ENCODE measurements at regions not wholly inside any gene's neighbourhood (a gene's known extent, or its start where the extent isn't known, plus 50 kb on each side); places are given as distances from the start of the nearest gene placed in this dataset.
"Not testable (repeated sequence)": the region's sequence is repeated elsewhere in the genome, so short reads cannot be mapped to it uniquely, and the experiment has no call there.

DNA sequence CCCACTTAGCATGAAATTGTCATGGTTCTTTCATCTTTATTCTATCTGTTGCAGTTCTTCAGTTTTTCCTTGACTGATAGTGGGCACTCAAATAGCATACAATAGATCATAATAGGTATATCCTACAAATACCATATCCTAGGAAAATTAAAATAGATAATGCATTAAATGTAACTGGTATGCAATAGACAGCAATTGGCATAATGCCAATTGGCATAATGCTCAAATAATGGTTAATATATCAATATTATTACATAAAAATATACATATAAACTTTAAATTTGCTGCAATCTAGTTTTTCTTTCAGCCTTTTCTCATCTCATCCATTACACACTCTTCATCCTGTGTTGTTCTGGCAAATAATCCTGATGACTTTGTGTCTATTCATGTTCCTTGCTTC, 814.6 kb upstream of the TMPRSS15 start:
- no peaks in the 10 kb centered on the region for H3K36me3 ChIP-seq
- H3K27me3 ChIP-seq (replicated peaks in 1 of 7): no peaks in the 10 kb centered on the region
- no peak overlapping the region for H3K27ac ChIP-seq
- DNase-seq: no peak
- intact Hi-C loops (cut with DNase I; ENCODE audit: low total_unique reads): no loop called here
- peaks cover 0 to 3% (median 0%) of the 10 kb centered on the region in 8 donors for H3K9me3 ChIP-seq
- TF ChIP-seq, protein P1, sequence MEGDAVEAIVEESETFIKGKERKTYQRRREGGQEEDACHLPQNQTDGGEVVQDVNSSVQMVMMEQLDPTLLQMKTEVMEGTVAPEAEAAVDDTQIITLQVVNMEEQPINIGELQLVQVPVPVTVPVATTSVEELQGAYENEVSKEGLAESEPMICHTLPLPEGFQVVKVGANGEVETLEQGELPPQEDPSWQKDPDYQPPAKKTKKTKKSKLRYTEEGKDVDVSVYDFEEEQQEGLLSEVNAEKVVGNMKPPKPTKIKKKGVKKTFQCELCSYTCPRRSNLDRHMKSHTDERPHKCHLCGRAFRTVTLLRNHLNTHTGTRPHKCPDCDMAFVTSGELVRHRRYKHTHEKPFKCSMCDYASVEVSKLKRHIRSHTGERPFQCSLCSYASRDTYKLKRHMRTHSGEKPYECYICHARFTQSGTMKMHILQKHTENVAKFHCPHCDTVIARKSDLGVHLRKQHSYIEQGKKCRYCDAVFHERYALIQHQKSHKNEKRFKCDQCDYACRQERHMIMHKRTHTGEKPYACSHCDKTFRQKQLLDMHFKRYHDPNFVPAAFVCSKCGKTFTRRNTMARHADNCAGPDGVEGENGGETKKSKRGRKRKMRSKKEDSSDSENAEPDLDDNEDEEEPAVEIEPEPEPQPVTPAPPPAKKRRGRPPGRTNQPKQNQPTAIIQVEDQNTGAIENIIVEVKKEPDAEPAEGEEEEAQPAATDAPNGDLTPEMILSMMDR (IDR thresholded peaks at IDR 0.05 in 8 of 11, conservative IDR thresholded peaks at IDR 0.05 in 3 of 11): no peak
- TF ChIP-seq POLR2A (IDR thresholded peaks at IDR 0.05) (no peak), POLR2AphosphoS5 (IDR thresholded peaks at IDR 0.05) (no peak)
- no peaks in the 10 kb centered on the region for H3K4me1 ChIP-seq
- H3K4me3 ChIP-seq: no peak overlapping the region

DNA sequence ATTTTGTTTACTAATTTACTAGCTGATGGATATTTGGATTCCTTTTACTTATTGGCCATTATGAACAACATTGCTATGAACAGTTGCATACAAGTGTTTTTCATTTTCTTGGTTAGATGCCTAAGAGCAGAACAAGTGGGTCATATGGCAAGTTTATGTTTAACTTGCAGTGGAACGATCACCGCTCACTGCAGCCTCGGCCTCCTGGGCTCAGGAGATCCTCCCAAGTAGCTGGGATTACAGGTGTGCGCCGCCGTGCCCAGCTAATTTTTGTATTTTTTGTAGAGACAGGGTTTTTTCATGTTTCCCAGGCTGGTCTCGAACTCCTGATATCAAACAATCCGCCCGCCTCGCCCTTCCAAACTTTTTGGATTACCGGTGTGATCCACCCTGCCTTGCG, 820.5 kb upstream of the TMPRSS15 start:
- no peaks in the 10 kb centered on the region for H3K36me3 ChIP-seq
- no peak overlapping the region for H3K4me3 ChIP-seq
- H3K27ac ChIP-seq: no peak overlapping the region
- no peak for TF ChIP-seq POLR2AphosphoS5 (IDR thresholded peaks at IDR 0.05)
- TF ChIP-seq POLR2A (IDR thresholded peaks at IDR 0.05): no peak
- TF ChIP-seq, protein P1 (IDR thresholded peaks at IDR 0.05 in 8 of 11, conservative IDR thresholded peaks at IDR 0.05 in 3 of 11): no peak
- no peaks in the 10 kb centered on the region for H3K4me1 ChIP-seq
- 79 to 88% (median 86%) methylated on average over 12 of the region's 12 CpGs for WGBS, 5 donors
- H3K9me3 ChIP-seq: peaks cover 0 to 3% (median 0%) of the 10 kb centered on the region in 8 donors
- H3K27me3 ChIP-seq (replicated peaks in 1 of 7): no peaks in the 10 kb centered on the region
- intact Hi-C loops (cut with DNase I; ENCODE audit: low total_unique reads): no loop called here
- no peak for DNase-seq

DNA sequence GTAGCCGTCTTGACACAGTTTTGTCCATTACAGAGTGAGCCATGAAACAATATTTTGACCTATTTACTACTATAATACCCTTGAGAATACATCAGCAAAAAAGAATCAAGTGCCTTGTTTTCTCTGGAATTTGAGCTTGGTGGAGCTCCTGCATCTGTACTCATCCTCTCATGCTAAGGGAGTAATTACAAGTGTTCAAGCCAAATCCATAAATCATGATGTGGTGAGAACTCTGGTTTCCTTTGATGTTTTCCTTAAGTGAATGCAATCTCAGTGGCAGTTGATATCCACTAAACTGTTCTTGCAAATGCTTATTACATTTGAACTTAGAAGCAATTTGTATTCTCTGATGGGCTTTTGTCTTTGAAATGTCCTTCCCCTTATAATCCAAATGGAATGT, 824.6 kb upstream of the TMPRSS15 start:
- intact Hi-C loops (cut with DNase I; ENCODE audit: low total_unique reads): no loop called here
- TF ChIP-seq POLR2AphosphoS5 (IDR thresholded peaks at IDR 0.05) (no peak), POLR2A (IDR thresholded peaks at IDR 0.05) (no peak)
- TF ChIP-seq, protein P1 (IDR thresholded peaks at IDR 0.05 in 8 of 11, conservative IDR thresholded peaks at IDR 0.05 in 3 of 11): no peak
- H3K4me3 ChIP-seq: no peak overlapping the region
- no peak for DNase-seq
- 53 to 73% (median 67%) methylated on average over 1 of the region's 1 CpG for WGBS, 5 donors
- H3K27me3 ChIP-seq (replicated peaks in 1 of 7): no peaks in the 10 kb centered on the region
- no peak overlapping the region for H3K27ac ChIP-seq
- H3K4me1 ChIP-seq: no peaks in the 10 kb centered on the region
- no peaks in the 10 kb centered on the region for H3K9me3 ChIP-seq
- H3K36me3 ChIP-seq: no peaks in the 10 kb centered on the region

DNA sequence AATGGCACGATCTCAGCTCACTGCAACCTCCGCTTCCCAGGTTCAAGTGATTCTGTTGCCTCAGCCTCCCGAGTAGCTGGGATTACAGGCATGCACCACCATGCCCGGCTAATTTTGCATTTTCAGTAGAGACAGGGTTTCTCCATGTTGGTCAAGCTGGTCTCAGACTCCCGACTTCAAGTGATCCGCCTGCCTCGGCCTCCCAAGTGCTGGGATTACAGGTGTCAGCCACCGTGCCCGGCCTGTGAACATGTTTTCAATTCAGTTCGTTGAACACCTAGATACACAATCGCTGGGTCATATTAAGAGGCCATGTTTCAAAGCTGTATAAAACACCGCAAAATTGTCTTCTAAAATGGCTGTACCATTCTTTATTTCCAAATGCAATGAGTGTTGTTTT, 830.3 kb upstream of the TMPRSS15 start:
- H3K4me1 ChIP-seq; DNase-seq; H3K27ac ChIP-seq; H3K27me3 ChIP-seq (replicated peaks in 1 of 7); intact Hi-C loops (cut with DNase I; ENCODE audit: low total_unique reads); H3K4me3 ChIP-seq; H3K36me3 ChIP-seq: not testable (repeated sequence)
- H3K9me3 ChIP-seq: peaks cover 0 to 11% (median 0%) of the 10 kb centered on the region in 8 donors
- WGBS, 5 donors: 84 to 91% (median 86%) methylated on average over 12 of the region's 12 CpGs

DNA sequence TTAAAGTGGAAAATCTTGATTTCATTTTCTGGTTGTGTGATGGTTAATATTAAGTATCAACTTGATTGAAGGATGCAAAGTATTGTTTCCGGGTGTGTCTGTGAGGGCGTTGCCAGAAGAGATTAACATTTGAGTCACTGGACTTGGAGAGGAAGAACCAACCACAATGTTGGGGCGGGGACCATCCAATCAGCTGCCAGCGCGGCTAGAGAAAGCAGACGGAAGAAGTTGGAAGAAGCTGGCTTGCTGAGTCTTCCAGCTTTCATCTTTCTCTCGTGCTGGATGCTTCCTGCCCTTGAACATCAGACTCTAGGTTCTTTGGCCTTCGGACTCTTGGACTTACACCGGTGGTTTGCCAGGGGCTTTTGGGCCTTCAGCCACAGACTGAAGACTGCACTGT, 832.6 kb upstream of the TMPRSS15 start:
- intact Hi-C loops (cut with DNase I; ENCODE audit: low total_unique reads): no loop called here
- WGBS, 5 donors: 73 to 89% (median 83%) methylated on average over 9 of the region's 9 CpGs
- no peak overlapping the region for H3K27ac ChIP-seq
- TF ChIP-seq POLR2AphosphoS5 (IDR thresholded peaks at IDR 0.05): no peak
- H3K4me3 ChIP-seq: no peak overlapping the region
- no peaks in the 10 kb centered on the region for H3K27me3 ChIP-seq (replicated peaks in 1 of 7)
- peaks cover 0 to 11% (median 0%) of the 10 kb centered on the region in 8 donors for H3K9me3 ChIP-seq
- no peak for DNase-seq
- H3K36me3 ChIP-seq: no peaks in the 10 kb centered on the region
- no peaks in the 10 kb centered on the region for H3K4me1 ChIP-seq
